Vagina (tissue), 2 donors: ENCODE measurements at regions not wholly inside any gene's neighbourhood (a gene's known extent, or its start where the extent isn't known, plus 50 kb on each side); places are given as distances from the start of the nearest gene placed in this dataset.

Experiments
- DNase-seq, 2 donors: peaks; one replicate each; pipeline ENCODE4 v3.0.0-alpha.2; 2017; ENCODE audit errors: extremely low spot score in 2 of 2
- H3K27ac ChIP-seq: fragments of 200-600 bp; sonication (generic); one replicate; pipeline ENCODE4 v1.5.1; 2019
- H3K27me3 ChIP-seq: fragments of 200-600 bp; sonication (generic); one replicate; pipeline ENCODE4 v1.5.1; 2019
- H3K36me3 ChIP-seq, 2 donors: fragments of 200-600 bp; sonication (generic); one replicate each; pipeline ENCODE4 v1.5.1; 2017 to 2019
- H3K4me1 ChIP-seq: fragments of 200-600 bp; sonication (generic); one replicate; pipeline ENCODE4 v1.5.1; 2019
- H3K4me3 ChIP-seq, 2 donors: fragments of 200-600 bp; sonication (generic); 1 replicate in 1 of 2; 2 replicates in 1 of 2; pipeline ENCODE4 v1.5.1; 2016 to 2019
- H3K9me3 ChIP-seq: fragments of 200-600 bp; sonication (generic); one replicate; pipeline ENCODE4 v1.5.1; 2019
- POLR2A ChIP-seq, 2 donors: fragments of 450-650 bp; IDR thresholded peaks; one replicate each; pipeline ENCODE4 v1.6.1; 2017; ENCODE audit warnings: antibody characterized with exemption in 2 of 2, mild to moderate bottlenecking in 2 of 2, moderate library complexity in 2 of 2
- POLR2AphosphoS5 ChIP-seq, 2 donors: sonication (generic); formaldehyde crosslinking; IDR thresholded peaks; one replicate each; pipeline ENCODE4 v1.9.0; 2017; ENCODE audit warnings: antibody characterized with exemption in 2 of 2, mild to moderate bottlenecking in 2 of 2, low read depth in 1 of 2; ENCODE audit not compliant: insufficient read depth in 1 of 2
- intact Hi-C: fragments of 100-400 bp; cut with DNase I; formaldehyde crosslinking; loops from one replicate; pipeline ENCODE4 v1.15.1; 2023
- TF ChIP-seq, protein P1 (sequence below), 3 experiments: fragments of 450-650 bp in 2 of 3; fragments of 200-600 bp in 1 of 3; sonication (generic) in 1 of 3; IDR thresholded peaks; one replicate each; pipeline ENCODE4 v1.5.1; 2017 to 2019; ENCODE audit warnings: antibody characterized with exemption in 3 of 3, mild to moderate bottlenecking in 2 of 3, moderate library complexity in 2 of 3

DNA sequence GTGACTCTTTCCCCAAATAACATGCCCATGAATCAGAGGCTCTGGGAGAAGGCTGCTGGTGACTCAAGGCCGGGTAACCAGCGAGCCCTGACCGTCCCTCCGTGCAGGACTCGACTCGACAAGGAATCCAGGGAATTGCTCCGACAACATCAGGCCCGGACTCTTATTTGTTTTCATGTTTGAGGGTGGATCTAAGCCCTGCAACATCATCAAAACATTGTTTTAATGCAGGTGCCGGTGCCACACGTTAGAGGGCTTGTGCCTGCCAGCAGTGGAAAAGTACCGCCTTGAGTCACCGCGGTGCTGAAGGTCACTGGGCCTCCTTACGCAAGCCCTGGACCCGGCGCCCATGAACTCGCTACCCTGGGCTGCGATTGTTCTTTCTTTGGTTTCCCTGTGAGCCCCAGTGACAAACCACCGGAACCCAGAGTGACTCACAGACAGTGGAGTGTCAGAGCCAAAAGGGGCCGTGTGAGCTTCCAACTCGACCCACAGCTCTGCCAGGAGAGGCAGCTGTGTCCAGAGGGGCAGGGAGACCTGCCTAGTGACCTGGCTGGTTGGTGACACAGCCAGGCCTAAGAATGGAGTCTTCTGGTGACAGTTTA lies 139.4 kb upstream of the SHH start:
- Histone ChIP-seq H3K9me3 (no peaks in the 10 kb centered on the region), H3K4me3 (no peak overlapping the region), H3K27ac (no peak overlapping the region), H3K36me3 (no peaks in the 10 kb centered on the region), H3K27me3 (no peaks in the 10 kb centered on the region), H3K4me1 (no peaks in the 10 kb centered on the region)
- no peak for TF ChIP-seq POLR2A (IDR thresholded peaks at IDR 0.05)
- TF ChIP-seq POLR2AphosphoS5 (IDR thresholded peaks at IDR 0.05; ENCODE audit: insufficient read depth in 1 of 2, low read depth in 1 of 2): no peak
- intact Hi-C loops: no loop called here
- peak in 1 of 2 donors; percentile 88 for DNase-seq

GRCh38 chr7:155950898-155951553 lies 138.8 kb upstream of the SHH start:
- intact Hi-C loops: no loop called here
- Histone ChIP-seq H3K27me3 (no peaks in the 10 kb centered on the region), H3K36me3 (no peaks in the 10 kb centered on the region), H3K27ac (no peak overlapping the region), H3K9me3 (no peaks in the 10 kb centered on the region), H3K4me1 (no peaks in the 10 kb centered on the region), H3K4me3 (no peak overlapping the region)
- TF ChIP-seq POLR2A (IDR thresholded peaks at IDR 0.05): no peak
- no peak for TF ChIP-seq POLR2AphosphoS5 (IDR thresholded peaks at IDR 0.05; ENCODE audit: insufficient read depth in 1 of 2, low read depth in 1 of 2)
- TF ChIP-seq, protein P1, sequence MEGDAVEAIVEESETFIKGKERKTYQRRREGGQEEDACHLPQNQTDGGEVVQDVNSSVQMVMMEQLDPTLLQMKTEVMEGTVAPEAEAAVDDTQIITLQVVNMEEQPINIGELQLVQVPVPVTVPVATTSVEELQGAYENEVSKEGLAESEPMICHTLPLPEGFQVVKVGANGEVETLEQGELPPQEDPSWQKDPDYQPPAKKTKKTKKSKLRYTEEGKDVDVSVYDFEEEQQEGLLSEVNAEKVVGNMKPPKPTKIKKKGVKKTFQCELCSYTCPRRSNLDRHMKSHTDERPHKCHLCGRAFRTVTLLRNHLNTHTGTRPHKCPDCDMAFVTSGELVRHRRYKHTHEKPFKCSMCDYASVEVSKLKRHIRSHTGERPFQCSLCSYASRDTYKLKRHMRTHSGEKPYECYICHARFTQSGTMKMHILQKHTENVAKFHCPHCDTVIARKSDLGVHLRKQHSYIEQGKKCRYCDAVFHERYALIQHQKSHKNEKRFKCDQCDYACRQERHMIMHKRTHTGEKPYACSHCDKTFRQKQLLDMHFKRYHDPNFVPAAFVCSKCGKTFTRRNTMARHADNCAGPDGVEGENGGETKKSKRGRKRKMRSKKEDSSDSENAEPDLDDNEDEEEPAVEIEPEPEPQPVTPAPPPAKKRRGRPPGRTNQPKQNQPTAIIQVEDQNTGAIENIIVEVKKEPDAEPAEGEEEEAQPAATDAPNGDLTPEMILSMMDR (IDR thresholded peaks at IDR 0.05): no peak
- no peak for DNase-seq

GRCh38 chr7:155948845-155949244 lies 136.6 kb upstream of the SHH start:
- no peak overlapping the region for H3K4me3 ChIP-seq
- H3K9me3 ChIP-seq: no peaks in the 10 kb centered on the region
- no peaks in the 10 kb centered on the region for H3K36me3 ChIP-seq
- H3K4me1 ChIP-seq: no peaks in the 10 kb centered on the region
- intact Hi-C loops: no loop called here
- H3K27me3 ChIP-seq: no peaks in the 10 kb centered on the region
- H3K27ac ChIP-seq: no peak overlapping the region
- TF ChIP-seq POLR2A (IDR thresholded peaks at IDR 0.05) (no peak), POLR2AphosphoS5 (IDR thresholded peaks at IDR 0.05; ENCODE audit: insufficient read depth in 1 of 2, low read depth in 1 of 2) (no peak)
- TF ChIP-seq, protein P1 (IDR thresholded peaks at IDR 0.05): no peak
- no peak for DNase-seq

- H3K4me1 ChIP-seq: no peaks in the 10 kb centered on the region
These were observed 136.2 kb upstream of the SHH start for GRCh38 chr7:155948423-155948822.

GRCh38 chr7:155947051-155947450 lies 134.8 kb upstream of the SHH start:
- Histone ChIP-seq H3K4me1 (no peaks in the 10 kb centered on the region), H3K27ac (no peak overlapping the region), H3K27me3 (no peaks in the 10 kb centered on the region), H3K4me3 (no peak overlapping the region), H3K36me3 (no peaks in the 10 kb centered on the region), H3K9me3 (no peaks in the 10 kb centered on the region)
- TF ChIP-seq POLR2A (IDR thresholded peaks at IDR 0.05) (no peak), POLR2AphosphoS5 (IDR thresholded peaks at IDR 0.05; ENCODE audit: insufficient read depth in 1 of 2, low read depth in 1 of 2) (no peak)
- no peak for DNase-seq
- intact Hi-C loops: no loop called here

More at GRCh38 chr7:155948423-155948822, 136.2 kb upstream of the SHH start:
- TF ChIP-seq, protein P1 (IDR thresholded peaks at IDR 0.05): no peak
- TF ChIP-seq POLR2A (IDR thresholded peaks at IDR 0.05): no peak
- TF ChIP-seq POLR2AphosphoS5 (IDR thresholded peaks at IDR 0.05; ENCODE audit: insufficient read depth in 1 of 2, low read depth in 1 of 2): no peak
- intact Hi-C loops: no loop called here
- DNase-seq: peak in 1 of 2 donors; percentile 83
- no peaks in the 10 kb centered on the region for H3K27me3 ChIP-seq
- H3K4me3 ChIP-seq: no peak overlapping the region
- H3K9me3 ChIP-seq: no peaks in the 10 kb centered on the region
- no peaks in the 10 kb centered on the region for H3K36me3 ChIP-seq
- H3K27ac ChIP-seq: no peak overlapping the region
